ENCODE measurements at regions not wholly inside any gene's neighbourhood (a gene's known extent, or its start where the extent isn't known, plus 50 kb on each side); places are given as distances from the start of the nearest gene placed in this dataset.

- TF ChIP-seq POLR2AphosphoS5 (IDR thresholded peaks at IDR 0.05; ENCODE audit: borderline replicate concordance, low read depth, low read length) (no peak), EZH2 (IDR thresholded peaks at IDR 0.05) (no peak)
Observed at GRCh38 chr4:98786866-98787265, 128.5 kb upstream of the TSPAN5 start.
